Fibroblast of lung (primary cell): ENCODE measurements at regions not wholly inside any gene's neighbourhood (a gene's known extent, or its start where the extent isn't known, plus 50 kb on each side); places are given as distances from the start of the nearest gene placed in this dataset.
"Not testable (repeated sequence)": the region's sequence is repeated elsewhere in the genome, so short reads cannot be mapped to it uniquely, and the experiment has no call there.

Source experiments
- DNase-seq, 2 donors: peaks; one replicate each; pipeline versions ENCODE4 v3.0.0 to v3.0.0-alpha.2; 2010; ENCODE audit warnings: low read depth in 2 of 2
- H2AFZ ChIP-seq: 2 replicates; pipeline ENCODE4 v1.5.1; 2012; ENCODE audit warnings: low read length, control low read depth, inconsistent platforms
- H3K27ac ChIP-seq: 2 replicates; pipeline ENCODE4 v1.5.1; 2011; ENCODE audit warnings: low read length, control low read depth; ENCODE audit not compliant: insufficient read depth
- H3K27me3 ChIP-seq: 2 replicates; pipeline ENCODE4 v1.5.1; 2011; ENCODE audit warnings: mild to moderate bottlenecking, low read length; ENCODE audit not compliant: control insufficient read depth, insufficient read depth
- H3K36me3 ChIP-seq: 2 replicates; pipeline ENCODE4 v1.5.1; 2011; ENCODE audit warnings: low read length; ENCODE audit not compliant: control insufficient read depth, insufficient read depth
- H3K4me1 ChIP-seq: 2 replicates; pipeline ENCODE4 v1.5.1; 2011; ENCODE audit warnings: low read length; ENCODE audit not compliant: control insufficient read depth, insufficient read depth; ENCODE audit errors: extremely low read depth
- H3K4me2 ChIP-seq: 2 replicates; pipeline ENCODE4 v1.5.1; 2011; ENCODE audit warnings: low read length, control low read depth; ENCODE audit not compliant: insufficient read depth; ENCODE audit errors: extremely low read depth
- H3K4me3 ChIP-seq, 4 experiments: fragments of 200-600 bp in 1 of 4; sonication (generic) in 1 of 4; replicated peaks in 1 of 4; 2 replicates each; pipeline ENCODE4 v1.5.1; 2011 to 2016; ENCODE audit warnings: low read length in 4 of 4, low read depth in 3 of 4, mild to moderate bottlenecking in 3 of 4, control low read depth in 2 of 4, inconsistent platforms in 1 of 4, mixed read lengths in 1 of 4; ENCODE audit not compliant: insufficient read depth in 1 of 4; ENCODE audit errors: control extremely low read depth in 1 of 4
- H3K79me2 ChIP-seq: 2 replicates; pipeline ENCODE4 v1.5.1; 2012; ENCODE audit warnings: mild to moderate bottlenecking, low read length, inconsistent platforms; ENCODE audit not compliant: control insufficient read depth, insufficient read depth
- H3K9ac ChIP-seq: 2 replicates; pipeline ENCODE4 v1.5.1; 2011; ENCODE audit warnings: mild to moderate bottlenecking, low read length, control low read depth; ENCODE audit not compliant: insufficient read depth
- H3K9me3 ChIP-seq: 2 replicates; pipeline ENCODE4 v1.5.1; 2012; ENCODE audit warnings: low read depth, low read length; ENCODE audit not compliant: control insufficient read depth, insufficient read depth
- H4K20me1 ChIP-seq: 2 replicates; pipeline ENCODE4 v1.5.1; 2011; ENCODE audit warnings: low read length; ENCODE audit not compliant: control insufficient read depth, insufficient read depth; ENCODE audit errors: extremely low read depth
- EZH2 ChIP-seq: IDR thresholded peaks from 2 replicates; pipeline ENCODE4 v1.5.1; 2012; ENCODE audit warnings: low read length, control low read depth, mild to moderate bottlenecking; ENCODE audit errors: missing control alignments
- TF ChIP-seq, protein P1 (sequence below), 2 donors: IDR thresholded peaks in 1 of 2; conservative IDR thresholded peaks in 1 of 2; 1 replicate in 1 of 2; 2 replicates in 1 of 2; pipeline ENCODE4 v1.5.1; 2011 to 2012; ENCODE audit warnings: low read length in 2 of 2, control low read depth in 1 of 2, inconsistent platforms in 1 of 2, low read depth in 1 of 2, mild to moderate bottlenecking in 1 of 2

DNA sequence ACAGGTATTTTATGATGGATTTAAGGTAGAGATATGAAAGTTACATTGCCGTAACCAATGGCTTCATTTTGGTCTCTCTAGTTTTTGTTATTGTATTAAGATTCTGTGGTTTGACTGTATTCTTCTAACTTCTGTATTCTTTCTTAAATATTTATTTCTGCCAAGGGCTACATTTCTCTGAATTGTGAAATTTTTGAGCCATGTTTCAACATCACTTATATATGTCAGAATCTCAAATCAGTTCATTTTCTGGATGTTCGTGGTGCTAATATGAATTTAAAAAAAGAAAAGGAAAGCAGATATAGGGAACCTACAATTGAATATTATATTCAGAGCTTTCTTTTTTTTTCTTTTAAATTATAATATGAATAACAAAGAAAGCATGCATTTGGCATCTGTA lies 142.7 kb downstream of the ANXA1 start:
- Histone ChIP-seq H3K9ac (no peak overlapping the region), H3K79me2 (no peaks in the 10 kb centered on the region), H3K4me1 (no peaks in the 10 kb centered on the region), H2AFZ (no peak overlapping the region), H3K9me3 (no peaks in the 10 kb centered on the region), H3K4me3 (no peak overlapping the region), H3K27ac (no peak overlapping the region), H3K36me3 (no peaks in the 10 kb centered on the region), H4K20me1 (no peaks in the 10 kb centered on the region), H3K27me3 (no peaks in the 10 kb centered on the region), H3K4me2 (no peak overlapping the region)
- no peak for DNase-seq
- no peak for TF ChIP-seq EZH2
- TF ChIP-seq, protein P1, sequence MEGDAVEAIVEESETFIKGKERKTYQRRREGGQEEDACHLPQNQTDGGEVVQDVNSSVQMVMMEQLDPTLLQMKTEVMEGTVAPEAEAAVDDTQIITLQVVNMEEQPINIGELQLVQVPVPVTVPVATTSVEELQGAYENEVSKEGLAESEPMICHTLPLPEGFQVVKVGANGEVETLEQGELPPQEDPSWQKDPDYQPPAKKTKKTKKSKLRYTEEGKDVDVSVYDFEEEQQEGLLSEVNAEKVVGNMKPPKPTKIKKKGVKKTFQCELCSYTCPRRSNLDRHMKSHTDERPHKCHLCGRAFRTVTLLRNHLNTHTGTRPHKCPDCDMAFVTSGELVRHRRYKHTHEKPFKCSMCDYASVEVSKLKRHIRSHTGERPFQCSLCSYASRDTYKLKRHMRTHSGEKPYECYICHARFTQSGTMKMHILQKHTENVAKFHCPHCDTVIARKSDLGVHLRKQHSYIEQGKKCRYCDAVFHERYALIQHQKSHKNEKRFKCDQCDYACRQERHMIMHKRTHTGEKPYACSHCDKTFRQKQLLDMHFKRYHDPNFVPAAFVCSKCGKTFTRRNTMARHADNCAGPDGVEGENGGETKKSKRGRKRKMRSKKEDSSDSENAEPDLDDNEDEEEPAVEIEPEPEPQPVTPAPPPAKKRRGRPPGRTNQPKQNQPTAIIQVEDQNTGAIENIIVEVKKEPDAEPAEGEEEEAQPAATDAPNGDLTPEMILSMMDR (conservative IDR thresholded peaks at IDR 0.05 in 1 of 2, IDR thresholded peaks at IDR 0.05 in 1 of 2; ENCODE audit: low read depth in 1 of 2, low read length in 2 of 2), result no peak

DNA sequence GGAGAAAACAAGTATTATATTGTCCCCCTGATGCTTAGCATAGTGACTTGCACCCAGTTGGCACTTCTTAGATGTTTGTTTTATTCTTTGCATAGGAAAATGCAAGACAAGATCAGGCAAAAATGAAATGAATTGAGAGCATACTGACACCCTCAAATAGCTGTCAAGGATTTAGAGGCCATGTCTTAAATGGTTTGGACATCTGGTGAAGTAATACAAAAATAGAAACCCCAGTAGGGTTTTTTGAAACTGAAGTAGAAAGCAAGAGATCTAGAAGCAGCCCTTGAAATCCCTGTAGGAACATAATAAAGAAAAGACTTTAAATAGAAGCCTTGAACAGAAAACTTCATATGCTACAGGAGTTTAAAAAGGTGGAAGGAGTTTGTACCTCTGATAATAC lies 174.3 kb downstream of the ANXA1 start:
- no peaks in the 10 kb centered on the region for H4K20me1 ChIP-seq
- no peaks in the 10 kb centered on the region for H3K27me3 ChIP-seq

DNA sequence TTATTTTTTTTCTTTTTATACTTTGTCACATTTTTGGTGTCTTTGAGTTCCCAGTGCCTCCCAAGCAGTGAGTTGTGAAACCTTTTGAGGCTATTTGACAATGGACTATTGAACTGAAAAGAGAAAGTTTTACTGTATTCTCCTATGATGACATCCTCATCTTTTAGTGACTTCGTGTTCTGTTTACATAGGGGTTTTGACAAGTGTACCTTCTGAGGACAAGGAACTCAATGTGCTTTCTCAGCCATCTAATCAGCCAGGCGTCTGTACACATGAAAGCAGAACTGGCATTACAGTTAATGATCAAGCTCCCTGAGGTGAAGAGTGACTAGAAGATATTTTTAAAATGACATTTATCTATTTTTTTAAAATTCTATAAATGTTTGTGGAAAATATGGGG lies 175.5 kb downstream of the ANXA1 start:
- Histone ChIP-seq H2AFZ (no peak overlapping the region), H3K9ac (no peak overlapping the region), H3K9me3 (no peaks in the 10 kb centered on the region), H3K36me3 (no peaks in the 10 kb centered on the region), H3K79me2 (no peaks in the 10 kb centered on the region), H3K27ac (no peak overlapping the region), H3K27me3 (no peaks in the 10 kb centered on the region), H3K4me1 (no peaks in the 10 kb centered on the region), H3K4me2 (no peak overlapping the region), H3K4me3 (no peak overlapping the region), H4K20me1 (no peaks in the 10 kb centered on the region)
- TF ChIP-seq, protein P1 (conservative IDR thresholded peaks at IDR 0.05 in 1 of 2, IDR thresholded peaks at IDR 0.05 in 1 of 2; ENCODE audit: low read depth in 1 of 2, low read length in 2 of 2), result no peak
- TF ChIP-seq EZH2, result no peak
- DNase-seq, result no peak

More for the DNA sequence above, 174.3 kb downstream of the ANXA1 start:
- H3K4me2 ChIP-seq, result no peak overlapping the region
- H3K79me2 ChIP-seq, result no peaks in the 10 kb centered on the region
- no peak overlapping the region for H2AFZ ChIP-seq
- no peaks in the 10 kb centered on the region for H3K4me1 ChIP-seq
- H3K9ac ChIP-seq, result no peak overlapping the region
- H3K27ac ChIP-seq, result no peak overlapping the region
- TF ChIP-seq EZH2, result no peak
- TF ChIP-seq, protein P1 (conservative IDR thresholded peaks at IDR 0.05 in 1 of 2, IDR thresholded peaks at IDR 0.05 in 1 of 2; ENCODE audit: low read depth in 1 of 2, low read length in 2 of 2), result no peak
- H3K9me3 ChIP-seq, result no peaks in the 10 kb centered on the region
- H3K36me3 ChIP-seq, result no peaks in the 10 kb centered on the region
- H3K4me3 ChIP-seq, result no peak overlapping the region
- DNase-seq, result no peak

DNA sequence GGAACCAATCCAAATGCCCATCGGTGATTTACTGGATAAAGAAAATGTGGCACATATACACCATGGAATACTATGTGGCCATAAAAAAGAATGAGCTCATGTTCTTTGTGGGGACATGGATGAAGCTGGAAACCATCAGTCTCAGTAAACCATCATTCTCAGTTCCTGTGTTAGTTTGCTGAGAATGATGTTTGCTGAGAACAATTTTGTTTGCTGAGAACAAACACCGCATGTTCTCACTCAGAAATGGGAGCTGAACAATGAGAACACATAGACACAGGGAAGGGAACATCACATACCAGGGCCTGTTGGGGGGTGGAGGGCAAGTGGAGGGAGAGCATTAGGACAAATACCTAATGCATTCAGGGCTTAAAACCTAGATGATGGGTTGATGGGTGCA lies 185.5 kb downstream of the ANXA1 start:
- not testable (repeated sequence) for H4K20me1 ChIP-seq, H3K79me2 ChIP-seq, H3K27me3 ChIP-seq, H3K4me1 ChIP-seq, H3K27ac ChIP-seq, H3K4me2 ChIP-seq, H2AFZ ChIP-seq, H3K9ac ChIP-seq, DNase-seq, H3K9me3 ChIP-seq, H3K36me3 ChIP-seq, H3K4me3 ChIP-seq
